ENCODE measurements at regions not wholly inside any gene's neighbourhood (a gene's known extent, or its start where the extent isn't known, plus 50 kb on each side); places are given as distances from the start of the nearest gene placed in this dataset.

GRCh38 chr1:212536586-212536985 is 72.0 kb upstream of the ATF3 start:
- TF ChIP-seq CTCF (IDR thresholded peaks at IDR 0.05; ENCODE audit: extremely low read depth, missing control alignments), result no peak
- DNase-seq (ENCODE audit: low spot score), result no peak

- no peak for TF ChIP-seq CTCF (IDR thresholded peaks at IDR 0.05; ENCODE audit: extremely low read depth, missing control alignments)
- DNase-seq (ENCODE audit: low spot score), result no peak
Measured at GRCh38 chr1:212537610-212538009, 71.0 kb upstream of the ATF3 start.

- DNase-seq (ENCODE audit: low spot score), result no peak
- no peak for TF ChIP-seq CTCF (IDR thresholded peaks at IDR 0.05; ENCODE audit: extremely low read depth, missing control alignments)
Measured at GRCh38 chr1:212539737-212540430, 68.7 kb upstream of the ATF3 start.

GRCh38 chr1:212542761-212543187 is 65.8 kb upstream of the ATF3 start:
- no peak for TF ChIP-seq CTCF (IDR thresholded peaks at IDR 0.05; ENCODE audit: extremely low read depth, missing control alignments)

GRCh38 chr1:212544110-212544509 is 64.5 kb upstream of the ATF3 start:
- no peak for TF ChIP-seq CTCF (IDR thresholded peaks at IDR 0.05; ENCODE audit: extremely low read depth, missing control alignments)

More at GRCh38 chr1:212542761-212543187, 65.8 kb upstream of the ATF3 start:
- no peak for DNase-seq (ENCODE audit: low spot score)

GRCh38 chr1:212545941-212546635 is 62.5 kb upstream of the ATF3 start:
- no peak for DNase-seq (ENCODE audit: low spot score)
- no peak for TF ChIP-seq CTCF (IDR thresholded peaks at IDR 0.05; ENCODE audit: extremely low read depth, missing control alignments)

More at GRCh38 chr1:212544110-212544509, 64.5 kb upstream of the ATF3 start:
- DNase-seq (ENCODE audit: low spot score), result no peak

GRCh38 chr1:212549503-212550017 is 59.0 kb upstream of the ATF3 start:
- no peak for DNase-seq (ENCODE audit: low spot score)
- no peak for TF ChIP-seq CTCF (IDR thresholded peaks at IDR 0.05; ENCODE audit: extremely low read depth, missing control alignments)
